ENCODE measurements at regions not wholly inside any gene's neighbourhood (a gene's known extent, or its start where the extent isn't known, plus 50 kb on each side); places are given as distances from the start of the nearest gene placed in this dataset.
"Not testable (repeated sequence)": the region's sequence is repeated elsewhere in the genome, so short reads cannot be mapped to it uniquely, and the experiment has no call there.

GRCh38 chr11:101706541-101706940 lies 122.7 kb upstream of the TRPC6 start:
- H3K27ac ChIP-seq (ENCODE audit: low read length): no peak overlapping the region
- no peak overlapping the region for H3K9ac ChIP-seq (ENCODE audit: low read length)
- no peaks in the 10 kb centered on the region for H3K9me3 ChIP-seq (ENCODE audit: control insufficient read depth, low read depth, low read length)
- no peaks in the 10 kb centered on the region for H3K36me3 ChIP-seq (ENCODE audit: control insufficient read depth, low read depth, low read length)
- H3K4me3 ChIP-seq (ENCODE audit: low read length): no peak overlapping the region
- no peaks in the 10 kb centered on the region for H3K27me3 ChIP-seq (ENCODE audit: control insufficient read depth, insufficient read depth, low read length)
- H3K4me1 ChIP-seq (ENCODE audit: control insufficient read depth, low read depth, low read length): no peaks in the 10 kb centered on the region

GRCh38 chr11:101705972-101706371 lies 122.2 kb upstream of the TRPC6 start:
- Histone ChIP-seq H3K27ac (ENCODE audit: low read length) (no peak overlapping the region), H3K4me3 (ENCODE audit: low read length) (no peak overlapping the region)

GRCh38 chr11:101694869-101695268 lies 111.1 kb upstream of the TRPC6 start:
- H3K27ac ChIP-seq (ENCODE audit: low read length); H3K36me3 ChIP-seq (ENCODE audit: control insufficient read depth, low read depth, low read length); H3K4me3 ChIP-seq (ENCODE audit: low read length); H3K27me3 ChIP-seq (ENCODE audit: control insufficient read depth, insufficient read depth, low read length); H3K9ac ChIP-seq (ENCODE audit: low read length); H3K4me1 ChIP-seq (ENCODE audit: control insufficient read depth, low read depth, low read length); H3K9me3 ChIP-seq (ENCODE audit: control insufficient read depth, low read depth, low read length): not testable (repeated sequence)

More at GRCh38 chr11:101705972-101706371, 122.2 kb upstream of the TRPC6 start:
- H3K36me3 ChIP-seq (ENCODE audit: control insufficient read depth, low read depth, low read length): no peaks in the 10 kb centered on the region
- H3K9me3 ChIP-seq (ENCODE audit: control insufficient read depth, low read depth, low read length): no peaks in the 10 kb centered on the region
- H3K9ac ChIP-seq (ENCODE audit: low read length): no peak overlapping the region
- no peaks in the 10 kb centered on the region for H3K4me1 ChIP-seq (ENCODE audit: control insufficient read depth, low read depth, low read length)
- H3K27me3 ChIP-seq (ENCODE audit: control insufficient read depth, insufficient read depth, low read length): no peaks in the 10 kb centered on the region

GRCh38 chr11:101692980-101693379 lies 109.2 kb upstream of the TRPC6 start:
- no peaks in the 10 kb centered on the region for H3K27me3 ChIP-seq (ENCODE audit: control insufficient read depth, insufficient read depth, low read length)
- no peak overlapping the region for H3K4me3 ChIP-seq (ENCODE audit: low read length)
- H3K9me3 ChIP-seq (ENCODE audit: control insufficient read depth, low read depth, low read length): no peaks in the 10 kb centered on the region
- H3K4me1 ChIP-seq (ENCODE audit: control insufficient read depth, low read depth, low read length): no peaks in the 10 kb centered on the region
- H3K27ac ChIP-seq (ENCODE audit: low read length): no peak overlapping the region
- no peaks in the 10 kb centered on the region for H3K36me3 ChIP-seq (ENCODE audit: control insufficient read depth, low read depth, low read length)
- H3K9ac ChIP-seq (ENCODE audit: low read length): no peak overlapping the region

- H3K27me3 ChIP-seq (ENCODE audit: control insufficient read depth, insufficient read depth, low read length): no peaks in the 10 kb centered on the region
- no peak overlapping the region for H3K27ac ChIP-seq (ENCODE audit: low read length)
- no peaks in the 10 kb centered on the region for H3K36me3 ChIP-seq (ENCODE audit: control insufficient read depth, low read depth, low read length)
- H3K4me1 ChIP-seq (ENCODE audit: control insufficient read depth, low read depth, low read length): no peaks in the 10 kb centered on the region
- no peak overlapping the region for H3K4me3 ChIP-seq (ENCODE audit: low read length)
- no peak overlapping the region for H3K9ac ChIP-seq (ENCODE audit: low read length)
- no peaks in the 10 kb centered on the region for H3K9me3 ChIP-seq (ENCODE audit: control insufficient read depth, low read depth, low read length)
Measured at GRCh38 chr11:101686514-101686913, 102.7 kb upstream of the TRPC6 start.

GRCh38 chr11:101668236-101668635 lies 84.4 kb upstream of the TRPC6 start:
- no peaks in the 10 kb centered on the region for H3K36me3 ChIP-seq (ENCODE audit: control insufficient read depth, low read depth, low read length)
- H3K9me3 ChIP-seq (ENCODE audit: control insufficient read depth, low read depth, low read length): no peaks in the 10 kb centered on the region
- H3K27me3 ChIP-seq (ENCODE audit: control insufficient read depth, insufficient read depth, low read length): no peaks in the 10 kb centered on the region
- peaks cover 7% of the 10 kb centered on the region for H3K4me1 ChIP-seq (ENCODE audit: control insufficient read depth, low read depth, low read length)
- no peak overlapping the region for H3K4me3 ChIP-seq (ENCODE audit: low read length)
- no peak overlapping the region for H3K27ac ChIP-seq (ENCODE audit: low read length)
- no peak overlapping the region for H3K9ac ChIP-seq (ENCODE audit: low read length)

GRCh38 chr11:101666916-101667315 lies 83.1 kb upstream of the TRPC6 start:
- H3K27me3 ChIP-seq (ENCODE audit: control insufficient read depth, insufficient read depth, low read length): no peaks in the 10 kb centered on the region
- H3K4me3 ChIP-seq (ENCODE audit: low read length): no peak overlapping the region
- no peak overlapping the region for H3K27ac ChIP-seq (ENCODE audit: low read length)
- H3K9ac ChIP-seq (ENCODE audit: low read length): no peak overlapping the region
- H3K9me3 ChIP-seq (ENCODE audit: control insufficient read depth, low read depth, low read length): no peaks in the 10 kb centered on the region
- no peaks in the 10 kb centered on the region for H3K36me3 ChIP-seq (ENCODE audit: control insufficient read depth, low read depth, low read length)
- H3K4me1 ChIP-seq (ENCODE audit: control insufficient read depth, low read depth, low read length): peaks cover 7% of the 10 kb centered on the region

- Histone ChIP-seq H3K36me3 (ENCODE audit: control insufficient read depth, low read depth, low read length) (no peaks in the 10 kb centered on the region), H3K9me3 (ENCODE audit: control insufficient read depth, low read depth, low read length) (no peaks in the 10 kb centered on the region), H3K4me3 (ENCODE audit: low read length) (no peak overlapping the region), H3K27me3 (ENCODE audit: control insufficient read depth, insufficient read depth, low read length) (no peaks in the 10 kb centered on the region), H3K9ac (ENCODE audit: low read length) (no peak overlapping the region), H3K4me1 (ENCODE audit: control insufficient read depth, low read depth, low read length) (peaks cover 7% of the 10 kb centered on the region), H3K27ac (ENCODE audit: low read length) (no peak overlapping the region)
Measured at GRCh38 chr11:101661559-101661958, 77.8 kb upstream of the TRPC6 start.
